ENCODE measurements at regions not wholly inside any gene's neighbourhood (a gene's known extent, or its start where the extent isn't known, plus 50 kb on each side); places are given as distances from the start of the nearest gene placed in this dataset.

DNA sequence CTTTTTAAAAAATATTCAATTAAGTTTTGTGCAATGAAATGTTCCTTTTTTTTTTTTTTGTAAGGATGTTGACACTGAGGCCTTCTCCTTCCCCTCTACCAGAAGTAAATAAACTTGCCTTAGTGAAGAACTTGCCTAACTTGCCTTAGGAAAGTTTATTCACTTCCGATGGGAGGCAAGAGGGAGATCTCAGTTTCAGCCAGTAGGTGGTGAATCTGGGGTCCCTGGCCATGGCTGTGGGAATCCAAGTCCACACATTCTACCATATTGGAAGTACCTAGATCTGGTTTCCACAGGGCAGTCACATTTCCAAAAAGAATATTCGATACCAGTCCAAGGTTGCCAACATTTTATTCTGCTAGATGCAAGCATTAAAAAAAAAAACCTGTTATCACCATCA is 270.9 kb downstream of the CCSER2 start:
- TF ChIP-seq, protein P1, sequence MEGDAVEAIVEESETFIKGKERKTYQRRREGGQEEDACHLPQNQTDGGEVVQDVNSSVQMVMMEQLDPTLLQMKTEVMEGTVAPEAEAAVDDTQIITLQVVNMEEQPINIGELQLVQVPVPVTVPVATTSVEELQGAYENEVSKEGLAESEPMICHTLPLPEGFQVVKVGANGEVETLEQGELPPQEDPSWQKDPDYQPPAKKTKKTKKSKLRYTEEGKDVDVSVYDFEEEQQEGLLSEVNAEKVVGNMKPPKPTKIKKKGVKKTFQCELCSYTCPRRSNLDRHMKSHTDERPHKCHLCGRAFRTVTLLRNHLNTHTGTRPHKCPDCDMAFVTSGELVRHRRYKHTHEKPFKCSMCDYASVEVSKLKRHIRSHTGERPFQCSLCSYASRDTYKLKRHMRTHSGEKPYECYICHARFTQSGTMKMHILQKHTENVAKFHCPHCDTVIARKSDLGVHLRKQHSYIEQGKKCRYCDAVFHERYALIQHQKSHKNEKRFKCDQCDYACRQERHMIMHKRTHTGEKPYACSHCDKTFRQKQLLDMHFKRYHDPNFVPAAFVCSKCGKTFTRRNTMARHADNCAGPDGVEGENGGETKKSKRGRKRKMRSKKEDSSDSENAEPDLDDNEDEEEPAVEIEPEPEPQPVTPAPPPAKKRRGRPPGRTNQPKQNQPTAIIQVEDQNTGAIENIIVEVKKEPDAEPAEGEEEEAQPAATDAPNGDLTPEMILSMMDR (conservative IDR thresholded peaks at IDR 0.05; ENCODE audit: low read depth in 2 of 2), result peak; percentile 38 to 51; a peak in 3 of 4 replicates
- TF ChIP-seq EZH2phosphoT487 (IDR thresholded peaks at IDR 0.05; ENCODE audit: unreplicated experiment) (no peak), EZH2 (IDR thresholded peaks at IDR 0.05; ENCODE audit: low read depth, unreplicated experiment) (no peak), POLR2AphosphoS5 (IDR thresholded peaks at IDR 0.05; ENCODE audit: low read depth) (no peak), ZNF331 (CRISPR knock-in tag; IDR thresholded peaks at IDR 0.05; ENCODE audit: low read depth) (no peak)
- TF ChIP-seq, protein P2, sequence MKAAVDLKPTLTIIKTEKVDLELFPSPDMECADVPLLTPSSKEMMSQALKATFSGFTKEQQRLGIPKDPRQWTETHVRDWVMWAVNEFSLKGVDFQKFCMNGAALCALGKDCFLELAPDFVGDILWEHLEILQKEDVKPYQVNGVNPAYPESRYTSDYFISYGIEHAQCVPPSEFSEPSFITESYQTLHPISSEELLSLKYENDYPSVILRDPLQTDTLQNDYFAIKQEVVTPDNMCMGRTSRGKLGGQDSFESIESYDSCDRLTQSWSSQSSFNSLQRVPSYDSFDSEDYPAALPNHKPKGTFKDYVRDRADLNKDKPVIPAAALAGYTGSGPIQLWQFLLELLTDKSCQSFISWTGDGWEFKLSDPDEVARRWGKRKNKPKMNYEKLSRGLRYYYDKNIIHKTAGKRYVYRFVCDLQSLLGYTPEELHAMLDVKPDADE (IDR thresholded peaks at IDR 0.05), result no peak
- TF ChIP-seq, protein P3, sequence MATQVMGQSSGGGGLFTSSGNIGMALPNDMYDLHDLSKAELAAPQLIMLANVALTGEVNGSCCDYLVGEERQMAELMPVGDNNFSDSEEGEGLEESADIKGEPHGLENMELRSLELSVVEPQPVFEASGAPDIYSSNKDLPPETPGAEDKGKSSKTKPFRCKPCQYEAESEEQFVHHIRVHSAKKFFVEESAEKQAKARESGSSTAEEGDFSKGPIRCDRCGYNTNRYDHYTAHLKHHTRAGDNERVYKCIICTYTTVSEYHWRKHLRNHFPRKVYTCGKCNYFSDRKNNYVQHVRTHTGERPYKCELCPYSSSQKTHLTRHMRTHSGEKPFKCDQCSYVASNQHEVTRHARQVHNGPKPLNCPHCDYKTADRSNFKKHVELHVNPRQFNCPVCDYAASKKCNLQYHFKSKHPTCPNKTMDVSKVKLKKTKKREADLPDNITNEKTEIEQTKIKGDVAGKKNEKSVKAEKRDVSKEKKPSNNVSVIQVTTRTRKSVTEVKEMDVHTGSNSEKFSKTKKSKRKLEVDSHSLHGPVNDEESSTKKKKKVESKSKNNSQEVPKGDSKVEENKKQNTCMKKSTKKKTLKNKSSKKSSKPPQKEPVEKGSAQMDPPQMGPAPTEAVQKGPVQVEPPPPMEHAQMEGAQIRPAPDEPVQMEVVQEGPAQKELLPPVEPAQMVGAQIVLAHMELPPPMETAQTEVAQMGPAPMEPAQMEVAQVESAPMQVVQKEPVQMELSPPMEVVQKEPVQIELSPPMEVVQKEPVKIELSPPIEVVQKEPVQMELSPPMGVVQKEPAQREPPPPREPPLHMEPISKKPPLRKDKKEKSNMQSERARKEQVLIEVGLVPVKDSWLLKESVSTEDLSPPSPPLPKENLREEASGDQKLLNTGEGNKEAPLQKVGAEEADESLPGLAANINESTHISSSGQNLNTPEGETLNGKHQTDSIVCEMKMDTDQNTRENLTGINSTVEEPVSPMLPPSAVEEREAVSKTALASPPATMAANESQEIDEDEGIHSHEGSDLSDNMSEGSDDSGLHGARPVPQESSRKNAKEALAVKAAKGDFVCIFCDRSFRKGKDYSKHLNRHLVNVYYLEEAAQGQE (IDR thresholded peaks at IDR 0.05; ENCODE audit: unreplicated experiment), result no peak

Data from GM23338 (cell line).